ENCODE measurements at regions not wholly inside any gene's neighbourhood (a gene's known extent, or its start where the extent isn't known, plus 50 kb on each side); places are given as distances from the start of the nearest gene placed in this dataset.
"Not testable (repeated sequence)": the region's sequence is repeated elsewhere in the genome, so short reads cannot be mapped to it uniquely, and the experiment has no call there.

GRCh38 chr10:47646686-47647273 is 116.6 kb downstream of the SYT15B start:
- TF ChIP-seq, protein P1, sequence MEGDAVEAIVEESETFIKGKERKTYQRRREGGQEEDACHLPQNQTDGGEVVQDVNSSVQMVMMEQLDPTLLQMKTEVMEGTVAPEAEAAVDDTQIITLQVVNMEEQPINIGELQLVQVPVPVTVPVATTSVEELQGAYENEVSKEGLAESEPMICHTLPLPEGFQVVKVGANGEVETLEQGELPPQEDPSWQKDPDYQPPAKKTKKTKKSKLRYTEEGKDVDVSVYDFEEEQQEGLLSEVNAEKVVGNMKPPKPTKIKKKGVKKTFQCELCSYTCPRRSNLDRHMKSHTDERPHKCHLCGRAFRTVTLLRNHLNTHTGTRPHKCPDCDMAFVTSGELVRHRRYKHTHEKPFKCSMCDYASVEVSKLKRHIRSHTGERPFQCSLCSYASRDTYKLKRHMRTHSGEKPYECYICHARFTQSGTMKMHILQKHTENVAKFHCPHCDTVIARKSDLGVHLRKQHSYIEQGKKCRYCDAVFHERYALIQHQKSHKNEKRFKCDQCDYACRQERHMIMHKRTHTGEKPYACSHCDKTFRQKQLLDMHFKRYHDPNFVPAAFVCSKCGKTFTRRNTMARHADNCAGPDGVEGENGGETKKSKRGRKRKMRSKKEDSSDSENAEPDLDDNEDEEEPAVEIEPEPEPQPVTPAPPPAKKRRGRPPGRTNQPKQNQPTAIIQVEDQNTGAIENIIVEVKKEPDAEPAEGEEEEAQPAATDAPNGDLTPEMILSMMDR (IDR thresholded peaks at IDR 0.05; ENCODE audit: low read depth, low read length, missing input control), result peak; percentile 22
- TF ChIP-seq, protein P2, sequence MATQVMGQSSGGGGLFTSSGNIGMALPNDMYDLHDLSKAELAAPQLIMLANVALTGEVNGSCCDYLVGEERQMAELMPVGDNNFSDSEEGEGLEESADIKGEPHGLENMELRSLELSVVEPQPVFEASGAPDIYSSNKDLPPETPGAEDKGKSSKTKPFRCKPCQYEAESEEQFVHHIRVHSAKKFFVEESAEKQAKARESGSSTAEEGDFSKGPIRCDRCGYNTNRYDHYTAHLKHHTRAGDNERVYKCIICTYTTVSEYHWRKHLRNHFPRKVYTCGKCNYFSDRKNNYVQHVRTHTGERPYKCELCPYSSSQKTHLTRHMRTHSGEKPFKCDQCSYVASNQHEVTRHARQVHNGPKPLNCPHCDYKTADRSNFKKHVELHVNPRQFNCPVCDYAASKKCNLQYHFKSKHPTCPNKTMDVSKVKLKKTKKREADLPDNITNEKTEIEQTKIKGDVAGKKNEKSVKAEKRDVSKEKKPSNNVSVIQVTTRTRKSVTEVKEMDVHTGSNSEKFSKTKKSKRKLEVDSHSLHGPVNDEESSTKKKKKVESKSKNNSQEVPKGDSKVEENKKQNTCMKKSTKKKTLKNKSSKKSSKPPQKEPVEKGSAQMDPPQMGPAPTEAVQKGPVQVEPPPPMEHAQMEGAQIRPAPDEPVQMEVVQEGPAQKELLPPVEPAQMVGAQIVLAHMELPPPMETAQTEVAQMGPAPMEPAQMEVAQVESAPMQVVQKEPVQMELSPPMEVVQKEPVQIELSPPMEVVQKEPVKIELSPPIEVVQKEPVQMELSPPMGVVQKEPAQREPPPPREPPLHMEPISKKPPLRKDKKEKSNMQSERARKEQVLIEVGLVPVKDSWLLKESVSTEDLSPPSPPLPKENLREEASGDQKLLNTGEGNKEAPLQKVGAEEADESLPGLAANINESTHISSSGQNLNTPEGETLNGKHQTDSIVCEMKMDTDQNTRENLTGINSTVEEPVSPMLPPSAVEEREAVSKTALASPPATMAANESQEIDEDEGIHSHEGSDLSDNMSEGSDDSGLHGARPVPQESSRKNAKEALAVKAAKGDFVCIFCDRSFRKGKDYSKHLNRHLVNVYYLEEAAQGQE (IDR thresholded peaks at IDR 0.05), result not testable (repeated sequence)

Measured in liver (tissue), 2 donors.